ENCODE measurements at regions not wholly inside any gene's neighbourhood (a gene's known extent, or its start where the extent isn't known, plus 50 kb on each side); places are given as distances from the start of the nearest gene placed in this dataset.

DNA sequence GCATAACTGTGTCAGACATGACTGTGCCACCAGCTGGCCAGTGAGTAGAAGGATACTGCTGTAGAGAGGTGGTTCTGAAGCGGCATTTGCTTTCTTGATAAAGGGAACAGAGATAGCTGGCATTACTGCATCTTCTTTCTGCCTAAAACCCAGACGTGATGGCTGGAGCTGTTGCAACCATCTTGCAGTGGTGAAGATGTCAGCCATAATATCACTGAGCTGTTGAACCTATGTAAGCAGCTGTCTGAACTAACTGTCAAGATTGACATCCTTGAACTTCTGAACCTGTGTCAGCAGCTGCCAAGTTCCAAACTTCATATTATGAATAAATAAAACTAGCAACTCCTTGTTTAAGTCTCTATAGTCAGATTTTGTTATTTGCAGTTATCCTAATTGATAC is 88.9 kb upstream of the LNX1 start:
- Mint-ChIP-seq H3K9me3 (peaks cover 8% of the 10 kb centered on the region), H3K27ac (no peak overlapping the region), H3K36me3 (peaks cover 6% of the 10 kb centered on the region)

DNA sequence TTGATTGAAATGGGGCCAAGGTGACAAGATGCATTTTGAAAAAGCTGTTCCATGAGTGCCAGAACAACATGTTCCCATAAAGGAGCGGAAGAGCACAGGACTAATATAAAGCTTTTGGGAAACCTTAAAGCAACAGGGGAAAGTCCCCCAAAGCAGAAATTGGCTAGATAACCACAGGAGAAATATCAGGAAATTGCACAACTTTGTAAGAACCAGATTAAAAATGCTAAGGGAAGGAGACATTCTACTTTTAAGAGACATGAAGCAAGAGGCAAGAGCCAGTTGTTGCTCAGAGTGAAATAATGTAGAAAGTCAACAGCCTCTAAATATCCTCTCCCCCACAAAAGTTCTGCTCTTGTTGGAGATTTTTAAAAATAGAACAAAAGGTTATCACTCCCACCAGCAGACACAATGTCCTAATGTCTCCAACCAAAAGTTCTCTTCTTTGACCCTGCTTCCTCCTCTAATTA is 85.2 kb upstream of the LNX1 start:
- no peak for ATAC-seq
- Mint-ChIP-seq H3K4me3 (no peak overlapping the region), H3K27me3 (no peaks in the 10 kb centered on the region), H3K36me3 (peaks cover 6% of the 10 kb centered on the region), H3K4me1 (no peaks in the 10 kb centered on the region), H3K27ac (no peak overlapping the region), H3K9me3 (peaks cover 8% of the 10 kb centered on the region)

More for the DNA sequence above, 88.9 kb upstream of the LNX1 start:
- Mint-ChIP-seq H3K4me3 (no peak overlapping the region), H3K4me1 (no peaks in the 10 kb centered on the region), H3K27me3 (no peaks in the 10 kb centered on the region)
- no peak for ATAC-seq

- no peaks in the 10 kb centered on the region for H3K36me3 Mint-ChIP-seq
- peaks cover 5% of the 10 kb centered on the region for H3K9me3 Mint-ChIP-seq
- H3K4me1 Mint-ChIP-seq = no peaks in the 10 kb centered on the region
- no peak overlapping the region for H3K4me3 Mint-ChIP-seq
- no peak overlapping the region for H3K27ac Mint-ChIP-seq
- ATAC-seq = no peak
- peaks cover 14% of the 10 kb centered on the region for H3K27me3 Mint-ChIP-seq
Observed at GRCh38 chr4:53674903-53675302, 83.6 kb upstream of the LNX1 start.

GRCh38 chr4:53672873-53673272 is 81.6 kb upstream of the LNX1 start:
- ATAC-seq = no peak
- no peaks in the 10 kb centered on the region for H3K4me1 Mint-ChIP-seq
- H3K27me3 Mint-ChIP-seq = peaks cover 28% of the 10 kb centered on the region
- H3K27ac Mint-ChIP-seq = no peak overlapping the region
- no peaks in the 10 kb centered on the region for H3K36me3 Mint-ChIP-seq
- H3K9me3 Mint-ChIP-seq = peaks cover 6% of the 10 kb centered on the region
- H3K4me3 Mint-ChIP-seq = no peak overlapping the region

DNA sequence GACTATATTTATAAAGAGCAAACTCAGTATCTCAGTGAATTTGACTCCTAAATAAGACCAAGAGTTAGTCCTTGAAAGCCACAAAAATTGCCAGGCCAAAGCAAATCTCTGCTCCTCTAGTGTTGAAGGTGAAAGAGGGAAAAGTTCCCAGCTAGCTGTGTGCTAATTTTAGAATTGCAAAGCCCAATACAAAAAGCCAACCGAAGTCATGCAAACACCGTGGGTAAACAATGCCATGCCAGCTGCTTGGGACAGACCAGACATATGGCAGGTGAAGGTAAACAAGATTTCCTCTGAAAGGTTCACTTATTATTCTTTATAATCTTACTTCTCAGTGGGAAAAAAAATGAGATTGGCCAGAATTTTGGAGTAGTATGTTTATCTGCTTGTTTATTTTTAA is 80.5 kb upstream of the LNX1 start:
- Mint-ChIP-seq H3K27ac (no peak overlapping the region), H3K4me1 (no peaks in the 10 kb centered on the region), H3K27me3 (peaks cover 32% of the 10 kb centered on the region), H3K36me3 (no peaks in the 10 kb centered on the region), H3K4me3 (no peak overlapping the region), H3K9me3 (peaks cover 5% of the 10 kb centered on the region)
- ATAC-seq = no peak

GRCh38 chr4:53659737-53660136 is 68.5 kb upstream of the LNX1 start:
- no peaks in the 10 kb centered on the region for H3K4me1 Mint-ChIP-seq
- ATAC-seq = no peak
- H3K4me3 Mint-ChIP-seq = no peak overlapping the region
- H3K36me3 Mint-ChIP-seq = no peaks in the 10 kb centered on the region
- H3K27ac Mint-ChIP-seq = no peak overlapping the region
- H3K9me3 Mint-ChIP-seq = no peaks in the 10 kb centered on the region
- H3K27me3 Mint-ChIP-seq = peaks cover 9% of the 10 kb centered on the region

DNA sequence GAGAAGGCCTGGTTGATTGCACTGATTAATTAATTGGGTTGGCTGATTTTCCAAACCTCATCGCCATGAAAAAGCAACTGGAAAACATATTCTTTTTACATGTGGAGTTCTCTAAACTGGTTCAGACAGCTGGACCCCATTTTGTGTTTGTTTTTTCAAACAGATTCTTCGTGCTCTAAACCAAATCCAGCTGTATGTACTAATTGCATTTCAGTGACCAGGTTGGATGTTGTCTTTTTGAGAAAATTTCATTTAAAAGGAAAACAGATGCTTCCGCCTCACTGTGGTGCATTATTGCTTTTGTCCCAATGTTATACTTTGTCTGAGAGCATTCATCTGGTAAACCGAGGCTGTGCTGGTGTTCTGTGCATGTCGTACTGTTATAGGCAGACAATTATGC is 67.8 kb upstream of the LNX1 start:
- ATAC-seq = no peak
- Mint-ChIP-seq H3K9me3 (no peaks in the 10 kb centered on the region), H3K4me3 (no peak overlapping the region), H3K27ac (no peak overlapping the region), H3K36me3 (no peaks in the 10 kb centered on the region), H3K27me3 (peaks cover 9% of the 10 kb centered on the region), H3K4me1 (no peaks in the 10 kb centered on the region)

- Mint-ChIP-seq H3K9me3 (no peaks in the 10 kb centered on the region), H3K36me3 (no peaks in the 10 kb centered on the region), H3K27me3 (peaks cover 9% of the 10 kb centered on the region), H3K27ac (no peak overlapping the region), H3K4me3 (no peak overlapping the region), H3K4me1 (no peaks in the 10 kb centered on the region)
- no peak for ATAC-seq
Observed at GRCh38 chr4:53658029-53658428, 66.7 kb upstream of the LNX1 start.

GRCh38 chr4:53656421-53656981 is 65.2 kb upstream of the LNX1 start:
- H3K27me3 Mint-ChIP-seq = peaks cover 9% of the 10 kb centered on the region
- no peaks in the 10 kb centered on the region for H3K9me3 Mint-ChIP-seq
- no peaks in the 10 kb centered on the region for H3K4me1 Mint-ChIP-seq
- H3K36me3 Mint-ChIP-seq = no peaks in the 10 kb centered on the region
- H3K4me3 Mint-ChIP-seq = no peak overlapping the region
- no peak for ATAC-seq
- no peak overlapping the region for H3K27ac Mint-ChIP-seq

DNA sequence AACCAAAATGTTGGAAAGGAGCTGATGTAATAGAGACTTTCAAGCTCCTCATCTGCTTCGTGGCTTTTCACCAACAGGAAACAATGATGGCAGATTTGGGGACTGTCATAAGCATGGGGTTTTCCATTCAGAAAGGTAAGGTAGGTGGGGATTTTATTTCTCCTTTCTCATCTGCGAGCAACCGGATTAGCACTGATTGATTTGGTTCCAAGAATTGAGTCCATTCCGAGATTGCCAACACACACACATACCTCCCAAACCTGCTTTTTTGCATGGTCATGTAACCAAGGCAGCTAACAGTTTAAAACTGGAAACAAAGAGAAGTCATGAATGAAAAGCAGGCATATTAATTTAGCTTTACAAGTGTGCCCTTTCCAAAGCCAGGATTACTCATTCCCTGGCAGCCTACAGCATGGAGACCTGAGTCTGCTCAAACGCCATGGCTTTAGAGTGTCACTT is 63.0 kb upstream of the LNX1 start:
- no peak for ATAC-seq
- Mint-ChIP-seq H3K27me3 (peaks cover 25% of the 10 kb centered on the region), H3K4me1 (no peaks in the 10 kb centered on the region), H3K36me3 (no peaks in the 10 kb centered on the region), H3K27ac (no peak overlapping the region), H3K9me3 (no peaks in the 10 kb centered on the region), H3K4me3 (no peak overlapping the region)

DNA sequence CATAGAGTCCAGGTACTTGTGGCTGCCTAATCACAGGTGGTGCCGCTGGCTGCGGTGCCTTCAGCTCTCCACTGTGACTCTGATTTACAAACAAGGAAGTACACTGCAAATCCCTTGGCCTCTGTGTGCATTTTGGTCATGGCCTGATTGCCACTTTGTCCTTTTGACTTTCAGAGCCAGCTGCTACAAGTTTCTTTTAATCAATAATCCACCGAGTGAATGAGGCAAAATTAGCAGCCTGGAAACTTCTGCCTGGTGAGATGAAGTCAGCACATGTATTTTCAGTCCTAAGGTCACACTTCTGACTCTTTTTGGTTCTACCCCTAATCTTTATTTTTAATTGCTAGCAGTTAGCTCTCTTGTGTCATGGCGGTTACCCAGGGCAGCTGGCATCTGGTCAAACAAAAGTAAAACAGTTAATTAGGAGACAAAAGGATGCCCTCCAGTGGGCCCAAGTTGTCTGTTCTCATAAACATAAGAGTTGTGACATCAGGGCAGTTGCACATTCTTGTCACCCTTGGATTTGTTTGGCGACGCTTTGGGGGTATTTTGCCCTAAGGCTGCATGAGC is 62.3 kb upstream of the LNX1 start:
- no peaks in the 10 kb centered on the region for H3K4me1 Mint-ChIP-seq
- no peaks in the 10 kb centered on the region for H3K36me3 Mint-ChIP-seq
- peaks cover 27% of the 10 kb centered on the region for H3K27me3 Mint-ChIP-seq
- no peak overlapping the region for H3K4me3 Mint-ChIP-seq
- ATAC-seq = no peak
- H3K27ac Mint-ChIP-seq = no peak overlapping the region
- no peaks in the 10 kb centered on the region for H3K9me3 Mint-ChIP-seq

GRCh38 chr4:53651156-53651735 is 60.0 kb upstream of the LNX1 start:
- H3K27ac Mint-ChIP-seq = no peak overlapping the region

GRCh38 chr4:53649357-53649756 is 58.1 kb upstream of the LNX1 start:
- no peak overlapping the region for H3K4me3 Mint-ChIP-seq
- ATAC-seq = no peak
- H3K4me1 Mint-ChIP-seq = no peaks in the 10 kb centered on the region
- no peaks in the 10 kb centered on the region for H3K36me3 Mint-ChIP-seq
- H3K9me3 Mint-ChIP-seq = peaks cover 3% of the 10 kb centered on the region
- H3K27me3 Mint-ChIP-seq = peaks cover 19% of the 10 kb centered on the region
- no peak overlapping the region for H3K27ac Mint-ChIP-seq

More at GRCh38 chr4:53651156-53651735, 60.0 kb upstream of the LNX1 start:
- H3K4me1 Mint-ChIP-seq = no peaks in the 10 kb centered on the region
- no peaks in the 10 kb centered on the region for H3K36me3 Mint-ChIP-seq
- no peak for ATAC-seq
- H3K4me3 Mint-ChIP-seq = no peak overlapping the region
- peaks cover 19% of the 10 kb centered on the region for H3K27me3 Mint-ChIP-seq
- H3K9me3 Mint-ChIP-seq = peaks cover 1% of the 10 kb centered on the region

- Mint-ChIP-seq H3K27ac (no peak overlapping the region), H3K36me3 (no peaks in the 10 kb centered on the region), H3K9me3 (peaks cover 3% of the 10 kb centered on the region), H3K4me3 (no peak overlapping the region), H3K4me1 (no peaks in the 10 kb centered on the region), H3K27me3 (peaks cover 19% of the 10 kb centered on the region)
- ATAC-seq = no peak
Observed at GRCh38 chr4:53647547-53647946, 56.3 kb upstream of the LNX1 start.

DNA sequence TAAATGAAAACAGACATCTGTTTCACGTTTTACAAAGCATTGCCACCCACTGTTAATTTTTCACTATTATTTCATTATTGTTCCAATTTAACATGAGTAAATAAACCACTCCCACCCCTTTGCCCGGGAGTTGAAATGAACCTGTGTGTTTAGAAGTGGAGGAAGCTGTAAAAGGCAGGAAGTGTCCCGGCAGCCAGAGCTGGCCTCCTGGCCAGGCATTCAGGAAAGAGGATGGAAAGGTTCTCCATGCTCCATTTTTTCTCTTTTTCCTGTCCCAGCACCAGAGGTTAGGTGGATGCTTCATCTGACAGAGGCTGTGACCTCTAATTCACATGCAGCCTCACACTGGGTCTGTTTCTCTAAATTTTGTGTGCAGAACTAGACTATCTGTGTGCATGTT is 55.5 kb upstream of the LNX1 start:
- no peak overlapping the region for H3K4me3 Mint-ChIP-seq
- no peak overlapping the region for H3K27ac Mint-ChIP-seq
- no peaks in the 10 kb centered on the region for H3K36me3 Mint-ChIP-seq
- peaks cover 19% of the 10 kb centered on the region for H3K27me3 Mint-ChIP-seq
- H3K9me3 Mint-ChIP-seq = peaks cover 3% of the 10 kb centered on the region
- ATAC-seq = no peak
- no peaks in the 10 kb centered on the region for H3K4me1 Mint-ChIP-seq

DNA sequence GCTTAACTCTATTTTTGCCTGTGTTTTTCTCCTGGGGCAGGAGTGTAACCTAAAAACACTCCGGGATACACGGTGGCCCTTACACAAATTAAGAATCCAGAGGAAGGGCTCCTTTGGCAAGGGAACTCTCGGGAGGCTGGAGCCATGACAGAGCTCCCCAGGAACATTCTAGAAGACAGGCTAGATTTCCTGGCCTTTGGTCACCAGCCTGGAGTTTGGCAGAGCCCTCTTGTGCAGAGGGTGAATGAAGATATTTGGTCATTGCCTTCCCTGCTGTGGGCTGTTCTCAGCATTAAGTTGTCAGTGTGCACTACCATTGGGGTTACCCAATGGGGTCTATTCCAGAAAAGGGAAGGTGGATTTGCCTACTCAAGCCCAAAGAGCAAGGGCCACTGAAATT is 53.8 kb upstream of the LNX1 start:
- no peak for ATAC-seq
- Mint-ChIP-seq H3K4me1 (no peaks in the 10 kb centered on the region), H3K27me3 (peaks cover 10% of the 10 kb centered on the region), H3K9me3 (peaks cover 3% of the 10 kb centered on the region), H3K27ac (no peak overlapping the region), H3K36me3 (no peaks in the 10 kb centered on the region), H3K4me3 (no peak overlapping the region)
